ENCODE measurements at regions not wholly inside any gene's neighbourhood (a gene's known extent, or its start where the extent isn't known, plus 50 kb on each side); places are given as distances from the start of the nearest gene placed in this dataset.

- Histone ChIP-seq H3K4me1 (ENCODE audit: insufficient read depth, low read length) (no peaks in the 10 kb centered on the region), H3K4me3 (ENCODE audit: low read length) (no peak overlapping the region), H3K27ac (ENCODE audit: low read depth in 1 of 2, low read length in 2 of 2) (no peak overlapping the region), H3K27me3 (ENCODE audit: control insufficient read depth in 1 of 2, insufficient read depth in 2 of 2, low read length in 2 of 2) (no peaks in the 10 kb centered on the region), H3K9me3 (ENCODE audit: control insufficient read depth in 1 of 2, insufficient read depth in 1 of 2, low read length in 2 of 2) (no peaks in the 10 kb centered on the region), H3K36me3 (ENCODE audit: insufficient read depth, low read length) (no peaks in the 10 kb centered on the region)
- no peak for ATAC-seq (ENCODE audit: poor library complexity)
- no peaks in the 10 kb centered on the region for H3K36me3 Mint-ChIP-seq (ENCODE audit: low read depth)
- no peak overlapping the region for H3K4me3 Mint-ChIP-seq
- ChIA-PET CTCF (no interaction called here), POLR2A (no interaction called here)
- H3K27ac Mint-ChIP-seq = no peak overlapping the region
- H3K27me3 Mint-ChIP-seq = no peaks in the 10 kb centered on the region
- peaks cover 4% of the 10 kb centered on the region for H3K4me1 Mint-ChIP-seq (ENCODE audit: low read depth)
- no peaks in the 10 kb centered on the region for H3K9me3 Mint-ChIP-seq
- intact Hi-C loops (cut with DNase I, micrococcal nuclease) = no loop called here
- no peak for DNase-seq
- TF ChIP-seq CTCF (IDR thresholded peaks at IDR 0.05) = no peak
Measured at GRCh38 chr1:83547901-83548300, 451.0 kb downstream of the TTLL7 start.

- DNase-seq (no peak), ATAC-seq (ENCODE audit: poor library complexity) (no peak)
- ChIA-PET CTCF (no interaction called here), POLR2A (interaction anchor here (0.8 kb wide), 1 partner anchor 39 kb away, joined by 3 read pairs; no protein-coding TSS in a partner anchor)
- Mint-ChIP-seq H3K4me3 (no peak overlapping the region), H3K27ac (no peak overlapping the region), H3K27me3 (no peaks in the 10 kb centered on the region), H3K36me3 (ENCODE audit: low read depth) (no peaks in the 10 kb centered on the region), H3K4me1 (ENCODE audit: low read depth) (peaks cover 4% of the 10 kb centered on the region), H3K9me3 (no peaks in the 10 kb centered on the region)
- Histone ChIP-seq H3K9me3 (ENCODE audit: control insufficient read depth in 1 of 2, insufficient read depth in 1 of 2, low read length in 2 of 2) (no peaks in the 10 kb centered on the region), H3K27me3 (ENCODE audit: control insufficient read depth in 1 of 2, insufficient read depth in 2 of 2, low read length in 2 of 2) (no peaks in the 10 kb centered on the region), H3K4me1 (ENCODE audit: insufficient read depth, low read length) (no peaks in the 10 kb centered on the region), H3K36me3 (ENCODE audit: insufficient read depth, low read length) (no peaks in the 10 kb centered on the region), H3K4me3 (ENCODE audit: low read length) (no peak overlapping the region), H3K27ac (ENCODE audit: low read depth in 1 of 2, low read length in 2 of 2) (no peak overlapping the region)
- intact Hi-C loops (cut with DNase I, micrococcal nuclease) = no loop called here
- no peak for TF ChIP-seq CTCF (IDR thresholded peaks at IDR 0.05)
Measured at GRCh38 chr1:83546874-83547273, 452.1 kb downstream of the TTLL7 start.

GRCh38 chr1:83545066-83545862 lies 453.7 kb downstream of the TTLL7 start:
- H3K27me3 ChIP-seq (ENCODE audit: control insufficient read depth in 1 of 2, insufficient read depth in 2 of 2, low read length in 2 of 2) = no peaks in the 10 kb centered on the region
- H3K36me3 Mint-ChIP-seq (ENCODE audit: low read depth) = no peaks in the 10 kb centered on the region
- H3K27ac ChIP-seq (ENCODE audit: low read depth in 1 of 2, low read length in 2 of 2) = no peak overlapping the region
- no peak overlapping the region for H3K4me3 ChIP-seq (ENCODE audit: low read length)
- no peak for DNase-seq
- intact Hi-C loops (cut with DNase I, micrococcal nuclease) = no loop called here
- H3K27ac Mint-ChIP-seq = no peak overlapping the region
- H3K4me1 Mint-ChIP-seq (ENCODE audit: low read depth) = no peaks in the 10 kb centered on the region
- H3K36me3 ChIP-seq (ENCODE audit: insufficient read depth, low read length) = no peaks in the 10 kb centered on the region
- H3K4me3 Mint-ChIP-seq = no peak overlapping the region
- TF ChIP-seq CTCF (IDR thresholded peaks at IDR 0.05) = no peak
- no peaks in the 10 kb centered on the region for H3K9me3 ChIP-seq (ENCODE audit: control insufficient read depth in 1 of 2, insufficient read depth in 1 of 2, low read length in 2 of 2)
- ChIA-PET POLR2A (no interaction called here), CTCF (no interaction called here)
- ATAC-seq (ENCODE audit: poor library complexity) = no peak
- no peaks in the 10 kb centered on the region for H3K4me1 ChIP-seq (ENCODE audit: insufficient read depth, low read length)
- H3K27me3 Mint-ChIP-seq = no peaks in the 10 kb centered on the region
- no peaks in the 10 kb centered on the region for H3K9me3 Mint-ChIP-seq
